Panc1 (cell line): ENCODE measurements at regions not wholly inside any gene's neighbourhood (a gene's known extent, or its start where the extent isn't known, plus 50 kb on each side); places are given as distances from the start of the nearest gene placed in this dataset.

Experiments
- ATAC-seq: fragments of 200-7000 bp; cut with Tn5 transposase; 2 replicates; pipeline ENCODE4 v1.9.1; 2020; ENCODE audit warnings: mild to moderate bottlenecking, moderate library complexity
- BruUV-seq: library from RNA; stranded (reverse); fragments of 400-500 nt; replicated peaks from 2 replicates; lab custom pipeline; 2021; lab: Mats Ljungman, UMichigan
- CTCF ChIA-PET: fragments of 300-600 bp; sonication (Branson Sonifier 250); formaldehyde crosslinking; loops from one replicate; lab custom pipeline; 2022; ENCODE audit warnings: antibody characterized with exemption; lab: Charles Lee
- POLR2A ChIA-PET: fragments of 300-600 bp; sonication (Branson Sonifier 250); formaldehyde crosslinking; loops from one replicate; lab custom pipeline; 2022; ENCODE audit warnings: antibody characterized with exemption; lab: Charles Lee
- DNase-seq: peaks from one replicate; pipeline ENCODE4 v3.0.0-alpha.2; 2010; ENCODE audit warnings: low read depth, low spot score
- H3K27ac ChIP-seq: 2 replicates; pipeline ENCODE4 v1.5.1; 2011; ENCODE audit warnings: mild to moderate bottlenecking, low read length, inconsistent platforms
- H3K27me3 ChIP-seq: fragments of 200-500 bp; sonication (Bioruptor generic); 2 replicates; pipeline ENCODE4 v1.6.0; 2014; ENCODE audit warnings: low read length, inconsistent platforms; ENCODE audit not compliant: control insufficient read depth, insufficient read depth
- H3K36me3 ChIP-seq: fragments of 200-500 bp; sonication (Bioruptor generic); 2 replicates; pipeline ENCODE4 v1.5.1; 2014; ENCODE audit warnings: inconsistent platforms, mild to moderate bottlenecking, low read length, moderate library complexity; ENCODE audit not compliant: control insufficient read depth, insufficient read depth
- H3K4me1 ChIP-seq: 2 replicates; pipeline ENCODE4 v1.5.1; 2011; ENCODE audit warnings: inconsistent platforms, mild to moderate bottlenecking, low read length, moderate library complexity; ENCODE audit not compliant: control insufficient read depth, insufficient read depth
- H3K4me3 ChIP-seq, 2 experiments: 2 replicates each; pipeline ENCODE4 v1.5.1; 2011 to 2012; ENCODE audit warnings: low read depth in 2 of 2, low read length in 2 of 2, mild to moderate bottlenecking in 2 of 2, inconsistent platforms in 1 of 2, moderate library complexity in 1 of 2
- H3K9me3 ChIP-seq: fragments of 200-500 bp; sonication (Bioruptor generic); 2 replicates; pipeline ENCODE4 v1.5.1; 2014; ENCODE audit warnings: low read depth, mild to moderate bottlenecking, inconsistent platforms, low read length, moderate library complexity; ENCODE audit not compliant: control insufficient read depth, insufficient read depth
- POLR2AphosphoS5 ChIP-seq: IDR thresholded peaks from 2 replicates; pipeline ENCODE4 v1.6.1; 2012; ENCODE audit warnings: mild to moderate bottlenecking, low read depth, low read length, moderate library complexity
- REST ChIP-seq, 2 experiments: IDR thresholded peaks; 2 replicates each; pipeline ENCODE4 v1.6.1; 2011 to 2012; ENCODE audit warnings: low read depth in 2 of 2, control low read depth in 1 of 2, low read length in 1 of 2, mild to moderate bottlenecking in 1 of 2, moderate library complexity in 1 of 2; ENCODE audit not compliant: insufficient read depth in 1 of 2
- SIN3A ChIP-seq: IDR thresholded peaks from 2 replicates; pipeline ENCODE4 v1.6.1; 2012; ENCODE audit warnings: low read depth, mild to moderate bottlenecking, low read length, moderate library complexity, borderline replicate concordance; ENCODE audit not compliant: insufficient read depth
- TCF7L2 ChIP-seq: IDR thresholded peaks from 2 replicates; pipeline ENCODE4 v1.6.1; 2011; ENCODE audit warnings: mild to moderate bottlenecking, low read depth, low read length, inconsistent platforms
- in situ Hi-C: cut with HindIII; loops from 2 replicates; pipeline ENCODE4 v1.10.0; 2016; ENCODE audit warnings: low sequenced_read_pairs, low pct_unique_long_range_greater_than_20kb
- intact Hi-C: fragments of 100-400 bp; cut with micrococcal nuclease; formaldehyde crosslinking; loops from one replicate; pipeline ENCODE4 v1.10.0; 2022; ENCODE audit not compliant: unreplicated experiment
- TF ChIP-seq, protein P1 (sequence below): fragments of 450-650 bp; IDR thresholded peaks from 2 replicates; pipeline ENCODE4 v1.5.1; 2017; ENCODE audit warnings: mild to moderate bottlenecking

DNA sequence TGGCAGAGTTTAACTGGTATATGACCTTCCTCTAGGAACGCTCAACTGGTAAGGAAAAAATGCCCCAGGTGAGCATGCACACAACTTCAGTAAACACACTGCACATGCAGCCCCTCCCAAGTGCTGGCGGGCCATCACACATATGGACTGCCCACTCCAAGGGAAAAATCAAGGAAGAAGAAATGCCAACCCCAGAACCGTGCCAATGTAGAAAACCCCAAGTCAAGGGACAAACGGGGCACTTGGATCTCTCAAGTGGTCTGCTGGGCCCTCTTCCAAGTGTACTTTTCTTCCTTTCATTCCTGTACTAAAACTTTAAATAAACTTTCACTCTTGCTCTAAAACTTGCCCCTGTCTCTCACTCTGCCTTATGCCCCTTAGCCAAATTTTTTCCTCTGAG lies 76.4 kb upstream of the ACVR1 start:
- Histone ChIP-seq H3K4me1 (no peaks in the 10 kb centered on the region), H3K9me3 (no peaks in the 10 kb centered on the region), H3K4me3 (no peak overlapping the region), H3K27me3 (no peaks in the 10 kb centered on the region), H3K27ac (no peak overlapping the region), H3K36me3 (no peaks in the 10 kb centered on the region)
- TF ChIP-seq SIN3A (no peak), POLR2AphosphoS5 (no peak), REST (IDR thresholded peaks at IDR 0.05; ENCODE audit: insufficient read depth in 1 of 2, low read depth in 2 of 2, low read length in 1 of 2) (no peak), TCF7L2 (no peak)
- TF ChIP-seq, protein P1, sequence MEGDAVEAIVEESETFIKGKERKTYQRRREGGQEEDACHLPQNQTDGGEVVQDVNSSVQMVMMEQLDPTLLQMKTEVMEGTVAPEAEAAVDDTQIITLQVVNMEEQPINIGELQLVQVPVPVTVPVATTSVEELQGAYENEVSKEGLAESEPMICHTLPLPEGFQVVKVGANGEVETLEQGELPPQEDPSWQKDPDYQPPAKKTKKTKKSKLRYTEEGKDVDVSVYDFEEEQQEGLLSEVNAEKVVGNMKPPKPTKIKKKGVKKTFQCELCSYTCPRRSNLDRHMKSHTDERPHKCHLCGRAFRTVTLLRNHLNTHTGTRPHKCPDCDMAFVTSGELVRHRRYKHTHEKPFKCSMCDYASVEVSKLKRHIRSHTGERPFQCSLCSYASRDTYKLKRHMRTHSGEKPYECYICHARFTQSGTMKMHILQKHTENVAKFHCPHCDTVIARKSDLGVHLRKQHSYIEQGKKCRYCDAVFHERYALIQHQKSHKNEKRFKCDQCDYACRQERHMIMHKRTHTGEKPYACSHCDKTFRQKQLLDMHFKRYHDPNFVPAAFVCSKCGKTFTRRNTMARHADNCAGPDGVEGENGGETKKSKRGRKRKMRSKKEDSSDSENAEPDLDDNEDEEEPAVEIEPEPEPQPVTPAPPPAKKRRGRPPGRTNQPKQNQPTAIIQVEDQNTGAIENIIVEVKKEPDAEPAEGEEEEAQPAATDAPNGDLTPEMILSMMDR: no peak
- POLR2A ChIA-PET: no interaction called here
- CTCF ChIA-PET: no interaction called here
- intact Hi-C loops: no loop called here
- DNase-seq (no peak), ATAC-seq (no peak)
- BruUV-seq: no TSS peak
- in situ Hi-C loops: no loop called here

- H3K4me3 ChIP-seq: no peak overlapping the region
- H3K27ac ChIP-seq: no peak overlapping the region
- CTCF ChIA-PET: no interaction called here
- no peak for ATAC-seq
- TF ChIP-seq, protein P1: no peak
- TF ChIP-seq SIN3A (no peak), POLR2AphosphoS5 (no peak), REST (IDR thresholded peaks at IDR 0.05; ENCODE audit: insufficient read depth in 1 of 2, low read depth in 2 of 2, low read length in 1 of 2) (no peak), TCF7L2 (no peak)
- intact Hi-C loops (no loop called here), in situ Hi-C loops (no loop called here)
- POLR2A ChIA-PET: no interaction called here
- H3K36me3 ChIP-seq: no peaks in the 10 kb centered on the region
- H3K9me3 ChIP-seq: no peaks in the 10 kb centered on the region
- H3K27me3 ChIP-seq: no peaks in the 10 kb centered on the region
- no peak for DNase-seq
- no TSS peak for BruUV-seq
- no peaks in the 10 kb centered on the region for H3K4me1 ChIP-seq
Observed at GRCh38 chr2:157948856-157949255, 72.7 kb upstream of the ACVR1 start.
